ENCODE measurements at regions not wholly inside any gene's neighbourhood (a gene's known extent, or its start where the extent isn't known, plus 50 kb on each side); places are given as distances from the start of the nearest gene placed in this dataset.

- intact Hi-C loops (cut with micrococcal nuclease): no loop called here
Observed at GRCh38 chr14:53520078-53520928, 367.2 kb upstream of the DDHD1 start.

- intact Hi-C loops (cut with micrococcal nuclease): loop anchor here (5.0 kb wide), 1 partner anchor 57 kb away; no protein-coding TSS in a partner anchor
Observed at GRCh38 chr14:53519137-53519536, 366.0 kb upstream of the DDHD1 start.

GRCh38 chr14:53517270-53517960 lies 364.3 kb upstream of the DDHD1 start:
- intact Hi-C loops (cut with micrococcal nuclease): loop anchor here (5.0 kb wide), 1 partner anchor 55 kb away; no protein-coding TSS in a partner anchor

GRCh38 chr14:53516261-53516774 lies 363.2 kb upstream of the DDHD1 start:
- intact Hi-C loops (cut with micrococcal nuclease): loop anchor here (5.0 kb wide), 1 partner anchor 54 kb away; no protein-coding TSS in a partner anchor

GRCh38 chr14:53515276-53515675 lies 362.2 kb upstream of the DDHD1 start:
- intact Hi-C loops (cut with micrococcal nuclease): loop anchor here (5.0 kb wide), 1 partner anchor 53 kb away; no protein-coding TSS in a partner anchor

- intact Hi-C loops (cut with micrococcal nuclease): no loop called here
Observed at GRCh38 chr14:53514197-53514596, 361.1 kb upstream of the DDHD1 start.

GRCh38 chr14:53510281-53510912 lies 357.3 kb upstream of the DDHD1 start:
- intact Hi-C loops (cut with micrococcal nuclease): no loop called here

GRCh38 chr14:53509276-53510244 lies 356.4 kb upstream of the DDHD1 start:
- intact Hi-C loops (cut with micrococcal nuclease): no loop called here

GRCh38 chr14:53501361-53502211 lies 348.5 kb upstream of the DDHD1 start:
- intact Hi-C loops (cut with micrococcal nuclease): no loop called here

GRCh38 chr14:53500191-53500590 lies 347.1 kb upstream of the DDHD1 start:
- intact Hi-C loops (cut with micrococcal nuclease): no loop called here

GRCh38 chr14:53496668-53497067 lies 343.5 kb upstream of the DDHD1 start:
- intact Hi-C loops (cut with micrococcal nuclease): no loop called here

- intact Hi-C loops (cut with micrococcal nuclease): no loop called here
Observed at GRCh38 chr14:53495846-53496343, 342.8 kb upstream of the DDHD1 start.

GRCh38 chr14:53494587-53494986 lies 341.5 kb upstream of the DDHD1 start:
- intact Hi-C loops (cut with micrococcal nuclease): no loop called here

- intact Hi-C loops (cut with micrococcal nuclease): no loop called here
Observed at GRCh38 chr14:53493860-53494259, 340.7 kb upstream of the DDHD1 start.

- intact Hi-C loops (cut with micrococcal nuclease): no loop called here
Observed at GRCh38 chr14:53493320-53493719, 340.2 kb upstream of the DDHD1 start.

- intact Hi-C loops (cut with micrococcal nuclease): no loop called here
Observed at GRCh38 chr14:53491884-53492277, 338.8 kb upstream of the DDHD1 start.

GRCh38 chr14:53491256-53491883 lies 338.2 kb upstream of the DDHD1 start:
- intact Hi-C loops (cut with micrococcal nuclease): no loop called here

GRCh38 chr14:53478174-53478573 lies 325.1 kb upstream of the DDHD1 start:
- intact Hi-C loops (cut with micrococcal nuclease): no loop called here

GRCh38 chr14:53473480-53473879 lies 320.4 kb upstream of the DDHD1 start:
- intact Hi-C loops (cut with micrococcal nuclease): no loop called here

Data from T-helper 2 cell treated with Interferon-gamma antibody and Interleukin-4, amounts not matched to agents 100 ng/mL and 5 ng/mL, for 36 hours (primary cell).